Transverse colon (tissue), 4 donors: ENCODE measurements at regions not wholly inside any gene's neighbourhood (a gene's known extent, or its start where the extent isn't known, plus 50 kb on each side); places are given as distances from the start of the nearest gene placed in this dataset.

ENCODE experiments used
- DNase-seq: peaks from one replicate; pipeline ENCODE4 v3.0.0-alpha.2; 2019
- H3K27ac ChIP-seq, 4 donors: fragments of 200-600 bp; sonication (generic); 2 replicates each; pipeline ENCODE4 v1.5.1; 2016 to 2018; ENCODE audit warnings: inconsistent platforms in 4 of 4
- H3K27me3 ChIP-seq: fragments of 200-600 bp; sonication (generic); 2 replicates; pipeline ENCODE4 v1.5.1; 2017; ENCODE audit warnings: inconsistent platforms
- H3K36me3 ChIP-seq, 4 donors: fragments of 200-600 bp; sonication (generic); 2 replicates each; pipeline ENCODE4 v1.5.1; 2017 to 2019; ENCODE audit warnings: inconsistent platforms in 4 of 4
- H3K4me1 ChIP-seq, 4 donors: fragments of 200-600 bp; sonication (generic); 2 replicates each; pipeline ENCODE4 v1.5.1; 2017 to 2020; ENCODE audit warnings: inconsistent platforms in 4 of 4
- H3K4me3 ChIP-seq, 4 donors: fragments of 200-600 bp; sonication (generic); 1 replicate in 1 of 4; 2 replicates in 3 of 4; pipeline versions ENCODE4 v1.5.1 to v1.6.1; 2017 to 2019; ENCODE audit warnings: inconsistent platforms in 4 of 4
- H3K9me3 ChIP-seq, 2 donors: fragments of 200-600 bp; sonication (generic); 2 replicates each; pipeline ENCODE4 v1.5.1; 2017 to 2019; ENCODE audit warnings: inconsistent platforms in 2 of 2
- EP300 ChIP-seq: sonication (generic); formaldehyde crosslinking; IDR thresholded peaks from one replicate; pipeline ENCODE4 v1.6.1; 2017; ENCODE audit warnings: antibody characterized with exemption, low read depth
- POLR2A ChIP-seq: fragments of 450-650 bp; IDR thresholded peaks from one replicate; pipeline ENCODE4 v1.6.1; 2016; ENCODE audit warnings: antibody characterized with exemption, mild to moderate bottlenecking, moderate library complexity
- POLR2AphosphoS5 ChIP-seq, 3 donors: sonication (generic); formaldehyde crosslinking; IDR thresholded peaks; one replicate each; pipeline ENCODE4 v1.6.1; 2016; ENCODE audit warnings: antibody characterized with exemption in 3 of 3
- WGBS, 2 donors: methylation state at CpG; one replicate each; pipeline ENCODE4 v1.1.5; 2018; ENCODE audit warnings: low coverage in 1 of 2; 5-methylcytosine and 5-hydroxymethylcytosine counted together
- in situ Hi-C, 4 donors: fragments of 200-750 bp; cut with MboI; loops; one replicate each; pipeline versions ENCODE4 v1.15.0 to v1.15.1; 2017; ENCODE audit warnings: low sequenced_read_pairs in 3 of 4, low pct_ligation_motif_present in 1 of 4, low pct_unique_long_range_greater_than_20kb in 1 of 4
- intact Hi-C: fragments of 100-400 bp; cut with DNase I; formaldehyde crosslinking; loops from one replicate; pipeline ENCODE4 v1.15.1; 2023; ENCODE audit warnings: low total_unique reads
- TF ChIP-seq, protein P1 (sequence below), 5 experiments: fragments of 200-600 bp in 3 of 5; fragments of 450-650 bp in 2 of 5; sonication (generic) in 3 of 5; IDR thresholded peaks; 1 replicate in 2 of 5; 2 replicates in 3 of 5; pipeline ENCODE4 v1.5.1; 2016 to 2017; ENCODE audit warnings: antibody characterized with exemption in 5 of 5, inconsistent platforms in 3 of 5, mild to moderate bottlenecking in 2 of 5, moderate library complexity in 1 of 5

- TF ChIP-seq, protein P1, sequence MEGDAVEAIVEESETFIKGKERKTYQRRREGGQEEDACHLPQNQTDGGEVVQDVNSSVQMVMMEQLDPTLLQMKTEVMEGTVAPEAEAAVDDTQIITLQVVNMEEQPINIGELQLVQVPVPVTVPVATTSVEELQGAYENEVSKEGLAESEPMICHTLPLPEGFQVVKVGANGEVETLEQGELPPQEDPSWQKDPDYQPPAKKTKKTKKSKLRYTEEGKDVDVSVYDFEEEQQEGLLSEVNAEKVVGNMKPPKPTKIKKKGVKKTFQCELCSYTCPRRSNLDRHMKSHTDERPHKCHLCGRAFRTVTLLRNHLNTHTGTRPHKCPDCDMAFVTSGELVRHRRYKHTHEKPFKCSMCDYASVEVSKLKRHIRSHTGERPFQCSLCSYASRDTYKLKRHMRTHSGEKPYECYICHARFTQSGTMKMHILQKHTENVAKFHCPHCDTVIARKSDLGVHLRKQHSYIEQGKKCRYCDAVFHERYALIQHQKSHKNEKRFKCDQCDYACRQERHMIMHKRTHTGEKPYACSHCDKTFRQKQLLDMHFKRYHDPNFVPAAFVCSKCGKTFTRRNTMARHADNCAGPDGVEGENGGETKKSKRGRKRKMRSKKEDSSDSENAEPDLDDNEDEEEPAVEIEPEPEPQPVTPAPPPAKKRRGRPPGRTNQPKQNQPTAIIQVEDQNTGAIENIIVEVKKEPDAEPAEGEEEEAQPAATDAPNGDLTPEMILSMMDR (IDR thresholded peaks at IDR 0.05): no peak
- TF ChIP-seq POLR2AphosphoS5 (IDR thresholded peaks at IDR 0.05) (no peak), POLR2A (no peak)
- WGBS, 2 donors: 58 to 68% methylated on average over 11 to 28 of the region's 28 CpGs
- DNase-seq: no peak
- Histone ChIP-seq H3K36me3 (no peaks in the 10 kb centered on the region), H3K4me1 (peaks cover 12 to 28% (median 19%) of the 10 kb centered on the region in 4 donors), H3K27me3 (no peaks in the 10 kb centered on the region), H3K4me3 (no peak overlapping the region), H3K27ac (peak overlapping the region; percentile 50 to 69 (median 54)), H3K9me3 (no peaks in the 10 kb centered on the region)
- in situ Hi-C loops: no loop called here
- intact Hi-C loops: no loop called here
Observed at GRCh38 chr16:86060381-86061317, 161.7 kb downstream of the IRF8 start.

- TF ChIP-seq EP300: no peak
- no peak for TF ChIP-seq POLR2A
- TF ChIP-seq, protein P1 (IDR thresholded peaks at IDR 0.05): no peak
- TF ChIP-seq POLR2AphosphoS5 (IDR thresholded peaks at IDR 0.05): no peak
- Histone ChIP-seq H3K36me3 (no peaks in the 10 kb centered on the region), H3K27ac (peak overlapping the region; percentile 4 to 69 (median 8)), H3K4me3 (no peak overlapping the region), H3K9me3 (no peaks in the 10 kb centered on the region), H3K27me3 (no peaks in the 10 kb centered on the region), H3K4me1 (peaks cover 12 to 28% (median 19%) of the 10 kb centered on the region in 4 donors)
- intact Hi-C loops (no loop called here), in situ Hi-C loops (no loop called here)
- DNase-seq: no peak
- 50% methylated on average over 11 of the region's 11 CpGs; no CpG with 5 or more reads in 1 of the 2 donors for WGBS, 2 donors
Observed at GRCh38 chr16:86061318-86061695, 162.3 kb downstream of the IRF8 start.

DNA sequence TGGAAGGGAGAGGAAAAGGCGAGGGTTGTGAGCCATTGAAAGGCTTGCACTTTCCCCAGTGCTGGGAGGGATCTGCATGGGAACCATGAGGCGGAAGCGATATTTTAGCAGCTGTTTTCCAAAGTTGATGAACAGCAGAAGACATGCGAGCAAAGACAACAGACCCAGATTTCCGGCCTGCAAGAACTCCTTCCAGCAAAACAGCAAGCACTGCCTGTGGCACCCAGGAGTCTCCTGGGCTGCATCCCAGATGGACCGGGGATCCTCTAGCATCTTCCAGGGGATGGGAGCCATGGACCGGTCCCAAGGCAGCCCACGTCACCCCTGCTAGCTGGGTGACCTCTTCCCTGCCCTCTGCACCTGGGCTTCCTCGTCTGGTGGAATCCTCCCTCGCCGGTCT is 162.8 kb downstream of the IRF8 start:
- DNase-seq: no peak

More for the DNA sequence above, 162.8 kb downstream of the IRF8 start:
- Histone ChIP-seq H3K9me3 (no peaks in the 10 kb centered on the region), H3K27me3 (no peaks in the 10 kb centered on the region), H3K27ac (peak overlapping the region; percentile 4 to 69 (median 8)), H3K4me1 (peaks cover 12 to 28% (median 19%) of the 10 kb centered on the region in 4 donors), H3K36me3 (no peaks in the 10 kb centered on the region), H3K4me3 (no peak overlapping the region)
- intact Hi-C loops (no loop called here), in situ Hi-C loops (no loop called here)
- TF ChIP-seq POLR2A (no peak), EP300 (no peak), POLR2AphosphoS5 (IDR thresholded peaks at IDR 0.05) (no peak)
- TF ChIP-seq, protein P1 (IDR thresholded peaks at IDR 0.05): no peak
- 60 to 75% methylated on average over 4 to 11 of the region's 11 CpGs for WGBS, 2 donors
